GM23338 (cell line): ENCODE measurements at regions not wholly inside any gene's neighbourhood (a gene's known extent, or its start where the extent isn't known, plus 50 kb on each side); places are given as distances from the start of the nearest gene placed in this dataset.

ENCODE experiments used
- ATAC-seq: fragments of 200-7000 bp; cut with Tn5 transposase; 3 replicates; pipeline ENCODE4 v1.9.1; 2020
- DNase-seq: peaks from one replicate; pipeline ENCODE4 v3.0.0-alpha.2; 2015; ENCODE audit warnings: low spot score
- H2AFZ ChIP-seq: fragments of 200-600 bp; sonication (generic); 2 replicates; pipeline ENCODE4 v1.8.0; 2016; ENCODE audit warnings: antibody characterized with exemption, mild to moderate bottlenecking, moderate library complexity
- H3F3A ChIP-seq: fragments of 200-600 bp; sonication (generic); replicated peaks from 2 replicates; pipeline ENCODE4 v1.8.0; 2017; ENCODE audit warnings: antibody characterized with exemption, mixed run types, low read depth
- H3K27ac ChIP-seq: fragments of 200-600 bp; sonication (generic); 2 replicates; pipeline ENCODE4 v1.6.1; 2016; ENCODE audit warnings: low read depth
- H3K27me3 ChIP-seq: fragments of 200-600 bp; sonication (generic); 2 replicates; pipeline ENCODE4 v1.8.0; 2016; ENCODE audit warnings: mild to moderate bottlenecking, mixed run types, moderate library complexity; ENCODE audit not compliant: insufficient read depth
- H3K36me3 ChIP-seq: fragments of 200-600 bp; sonication (generic); 2 replicates; pipeline ENCODE4 v1.8.0; 2016; ENCODE audit warnings: mild to moderate bottlenecking; ENCODE audit not compliant: insufficient read depth
- H3K4me1 ChIP-seq: fragments of 200-600 bp; sonication (generic); 2 replicates; pipeline ENCODE4 v1.8.0; 2016; ENCODE audit warnings: mild to moderate bottlenecking, moderate library complexity; ENCODE audit not compliant: insufficient read depth
- H3K4me2 ChIP-seq: fragments of 200-600 bp; sonication (generic); 2 replicates; pipeline ENCODE4 v1.7.1; 2017; ENCODE audit warnings: mixed run types
- H3K4me3 ChIP-seq: fragments of 200-600 bp; sonication (generic); 2 replicates; pipeline ENCODE4 v1.6.1; 2016; ENCODE audit warnings: mixed run types
- H3K79me2 ChIP-seq: fragments of 200-600 bp; sonication (generic); replicated peaks from 2 replicates; pipeline ENCODE4 v1.8.0; 2017; ENCODE audit warnings: mild to moderate bottlenecking; ENCODE audit not compliant: insufficient read depth
- H3K9me2 ChIP-seq: fragments of 200-600 bp; sonication (generic); 2 replicates; pipeline ENCODE4 v1.8.0; 2017; ENCODE audit not compliant: insufficient read depth
- H4K20me1 ChIP-seq: fragments of 200-600 bp; sonication (generic); replicated peaks from 2 replicates; pipeline ENCODE4 v1.8.0; 2017; ENCODE audit warnings: mild to moderate bottlenecking; ENCODE audit not compliant: insufficient read depth
- H3K27ac Mint-ChIP-seq: 2 replicates; pipeline ENCODE4 v1.8.0; 2020; ENCODE audit warnings: inconsistent platforms, mild to moderate bottlenecking, moderate library complexity, mixed read lengths
- H3K27me3 Mint-ChIP-seq: 3 replicates; pipeline ENCODE4 v1.8.0; 2022; ENCODE audit warnings: low read depth, mild to moderate bottlenecking, moderate library complexity, mixed read lengths, inconsistent platforms; ENCODE audit not compliant: insufficient read depth, poor library complexity
- H3K36me3 Mint-ChIP-seq: 3 replicates; pipeline ENCODE4 v1.8.0; 2021; ENCODE audit warnings: low read depth, mild to moderate bottlenecking, inconsistent platforms, moderate library complexity, mixed read lengths
- H3K4me1 Mint-ChIP-seq: 3 replicates; pipeline ENCODE4 v1.8.0; 2020; ENCODE audit warnings: mild to moderate bottlenecking, inconsistent platforms, mixed read lengths
- H3K4me3 Mint-ChIP-seq: 3 replicates; pipeline ENCODE4 v1.8.0; 2021; ENCODE audit warnings: moderate library complexity, mild to moderate bottlenecking, inconsistent platforms, mixed read lengths
- H3K9me3 Mint-ChIP-seq: 3 replicates; pipeline ENCODE4 v1.8.0; 2020; ENCODE audit warnings: moderate library complexity, mild to moderate bottlenecking, inconsistent platforms, mixed read lengths
- CREB1 ChIP-seq: fragments of 250-450 bp; sonication (Bioruptor Pico); IDR thresholded peaks from 2 replicates; pipeline ENCODE4 v1.5.0; 2020; ENCODE audit warnings: low read depth, mild to moderate bottlenecking, moderate library complexity
- EZH2 ChIP-seq: fragments of 200-600 bp; sonication (generic); IDR thresholded peaks from one replicate; pipeline ENCODE4 v1.8.0; 2017; ENCODE audit warnings: antibody characterized with exemption, mild to moderate bottlenecking, low read depth; ENCODE audit not compliant: unreplicated experiment
- EZH2phosphoT487 ChIP-seq: fragments of 200-600 bp; sonication (generic); IDR thresholded peaks from one replicate; pipeline ENCODE4 v1.8.1; 2018; ENCODE audit warnings: antibody characterized with exemption; ENCODE audit not compliant: unreplicated experiment
- JUNB ChIP-seq: IDR thresholded peaks from one replicate; pipeline ENCODE4 v1.6.1; 2016; ENCODE audit warnings: antibody characterized with exemption; ENCODE audit not compliant: unreplicated experiment
- NANOG ChIP-seq: IDR thresholded peaks from 2 replicates; pipeline ENCODE4 v1.6.1; 2016; ENCODE audit warnings: antibody characterized with exemption, borderline replicate concordance
- POLR2AphosphoS5 ChIP-seq: IDR thresholded peaks from 2 replicates; pipeline ENCODE4 v1.6.1; 2016; ENCODE audit warnings: antibody characterized with exemption, low read depth
- STAT1 ChIP-seq: IDR thresholded peaks from one replicate; pipeline ENCODE4 v1.6.1; 2016; ENCODE audit warnings: antibody characterized with exemption; ENCODE audit not compliant: unreplicated experiment
- ZNF114 ChIP-seq: fragments of 250-450 bp; sonication (Bioruptor Pico); IDR thresholded peaks from 2 replicates; pipeline ENCODE4 v1.5.0; 2020; ENCODE audit warnings: mild to moderate bottlenecking, moderate library complexity
- TF ChIP-seq, protein P1 (sequence below): fragments of 250-450 bp; sonication (Bioruptor Pico); IDR thresholded peaks from 2 replicates; pipeline ENCODE4 v1.5.0; 2020; ENCODE audit warnings: mild to moderate bottlenecking, moderate library complexity
- TF ChIP-seq, protein P2 (sequence below): IDR thresholded peaks from one replicate; pipeline ENCODE4 v1.6.1; 2018; ENCODE audit warnings: antibody characterized with exemption; ENCODE audit not compliant: unreplicated experiment
- TF ChIP-seq, protein P3 (sequence below), 2 experiments: fragments of 200-600 bp in 1 of 2; sonication (generic) in 1 of 2; conservative IDR thresholded peaks; 2 replicates each; pipeline versions ENCODE4 v1.5.1 to v1.6.1; 2016 to 2017; ENCODE audit warnings: antibody characterized with exemption in 2 of 2, low read depth in 2 of 2, mild to moderate bottlenecking in 2 of 2, moderate library complexity in 1 of 2
- TF ChIP-seq, protein P4 (sequence below): IDR thresholded peaks from 2 replicates; pipeline ENCODE4 v1.6.1; 2016; ENCODE audit warnings: antibody characterized with exemption

DNA sequence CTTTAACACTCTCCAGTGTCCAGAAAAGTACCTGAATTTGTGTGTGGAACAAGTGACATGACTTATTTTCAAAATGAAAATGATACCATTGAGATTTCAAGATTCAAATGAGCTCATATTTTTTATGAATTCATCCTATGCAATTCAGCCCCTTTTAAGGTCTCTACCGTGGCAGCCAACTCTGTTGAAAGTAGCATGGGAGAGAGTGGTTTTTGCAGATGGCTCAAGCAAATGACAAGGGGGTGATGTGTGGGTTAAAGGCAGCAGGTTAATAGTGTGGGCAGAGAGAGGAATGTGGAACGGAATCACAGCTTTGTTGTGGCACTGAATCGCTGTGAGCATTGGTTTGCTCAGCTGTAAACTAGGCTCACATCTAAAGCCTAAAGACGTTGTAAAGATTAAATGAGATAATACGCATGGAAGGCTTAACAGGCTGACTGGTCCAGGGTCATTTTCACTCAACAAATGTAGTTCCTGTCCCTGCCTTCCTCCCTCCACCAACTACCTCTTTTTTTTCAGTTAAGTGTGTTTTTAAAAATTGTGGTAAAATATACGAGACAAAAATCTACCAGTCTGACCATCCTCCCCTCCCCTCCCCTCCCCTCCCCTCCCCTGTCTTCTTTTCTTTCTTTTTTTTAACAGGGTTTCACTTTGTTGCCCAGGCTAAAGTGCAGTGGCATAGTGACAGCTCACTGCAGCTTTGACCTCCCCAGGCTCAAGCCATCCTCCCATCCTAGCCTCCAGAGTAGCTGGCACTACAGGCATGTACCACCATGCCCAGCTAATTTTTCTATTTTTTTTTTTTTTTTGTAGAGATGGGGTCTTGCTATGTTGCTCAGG is 114.7 kb upstream of the ZNF217 start:
- no peaks in the 10 kb centered on the region for H3K27me3 ChIP-seq
- Mint-ChIP-seq H3K36me3 (no peaks in the 10 kb centered on the region), H3K27me3 (peaks cover 14% of the 10 kb centered on the region), H3K27ac (peak overlapping the region; percentile 13; the same call in 1 of the 2 replicates), H3K9me3 (no peaks in the 10 kb centered on the region), H3K4me1 (peaks cover 39% of the 10 kb centered on the region), H3K4me3 (no peak overlapping the region)
- no peaks in the 10 kb centered on the region for H3K9me2 ChIP-seq
- ATAC-seq (no peak), DNase-seq (no peak)
- no peak overlapping the region for H2AFZ ChIP-seq
- no peak overlapping the region for H3K4me3 ChIP-seq
- H3K27ac ChIP-seq = peak overlapping the region; percentile 48
- peaks cover 20% of the 10 kb centered on the region for H3F3A ChIP-seq
- H3K4me1 ChIP-seq = peaks cover 36% of the 10 kb centered on the region
- H4K20me1 ChIP-seq = no peaks in the 10 kb centered on the region
- H3K36me3 ChIP-seq = no peaks in the 10 kb centered on the region
- H3K4me2 ChIP-seq = peak overlapping the region; percentile 19; the same call in 1 of the 2 replicates
- TF ChIP-seq, protein P1, sequence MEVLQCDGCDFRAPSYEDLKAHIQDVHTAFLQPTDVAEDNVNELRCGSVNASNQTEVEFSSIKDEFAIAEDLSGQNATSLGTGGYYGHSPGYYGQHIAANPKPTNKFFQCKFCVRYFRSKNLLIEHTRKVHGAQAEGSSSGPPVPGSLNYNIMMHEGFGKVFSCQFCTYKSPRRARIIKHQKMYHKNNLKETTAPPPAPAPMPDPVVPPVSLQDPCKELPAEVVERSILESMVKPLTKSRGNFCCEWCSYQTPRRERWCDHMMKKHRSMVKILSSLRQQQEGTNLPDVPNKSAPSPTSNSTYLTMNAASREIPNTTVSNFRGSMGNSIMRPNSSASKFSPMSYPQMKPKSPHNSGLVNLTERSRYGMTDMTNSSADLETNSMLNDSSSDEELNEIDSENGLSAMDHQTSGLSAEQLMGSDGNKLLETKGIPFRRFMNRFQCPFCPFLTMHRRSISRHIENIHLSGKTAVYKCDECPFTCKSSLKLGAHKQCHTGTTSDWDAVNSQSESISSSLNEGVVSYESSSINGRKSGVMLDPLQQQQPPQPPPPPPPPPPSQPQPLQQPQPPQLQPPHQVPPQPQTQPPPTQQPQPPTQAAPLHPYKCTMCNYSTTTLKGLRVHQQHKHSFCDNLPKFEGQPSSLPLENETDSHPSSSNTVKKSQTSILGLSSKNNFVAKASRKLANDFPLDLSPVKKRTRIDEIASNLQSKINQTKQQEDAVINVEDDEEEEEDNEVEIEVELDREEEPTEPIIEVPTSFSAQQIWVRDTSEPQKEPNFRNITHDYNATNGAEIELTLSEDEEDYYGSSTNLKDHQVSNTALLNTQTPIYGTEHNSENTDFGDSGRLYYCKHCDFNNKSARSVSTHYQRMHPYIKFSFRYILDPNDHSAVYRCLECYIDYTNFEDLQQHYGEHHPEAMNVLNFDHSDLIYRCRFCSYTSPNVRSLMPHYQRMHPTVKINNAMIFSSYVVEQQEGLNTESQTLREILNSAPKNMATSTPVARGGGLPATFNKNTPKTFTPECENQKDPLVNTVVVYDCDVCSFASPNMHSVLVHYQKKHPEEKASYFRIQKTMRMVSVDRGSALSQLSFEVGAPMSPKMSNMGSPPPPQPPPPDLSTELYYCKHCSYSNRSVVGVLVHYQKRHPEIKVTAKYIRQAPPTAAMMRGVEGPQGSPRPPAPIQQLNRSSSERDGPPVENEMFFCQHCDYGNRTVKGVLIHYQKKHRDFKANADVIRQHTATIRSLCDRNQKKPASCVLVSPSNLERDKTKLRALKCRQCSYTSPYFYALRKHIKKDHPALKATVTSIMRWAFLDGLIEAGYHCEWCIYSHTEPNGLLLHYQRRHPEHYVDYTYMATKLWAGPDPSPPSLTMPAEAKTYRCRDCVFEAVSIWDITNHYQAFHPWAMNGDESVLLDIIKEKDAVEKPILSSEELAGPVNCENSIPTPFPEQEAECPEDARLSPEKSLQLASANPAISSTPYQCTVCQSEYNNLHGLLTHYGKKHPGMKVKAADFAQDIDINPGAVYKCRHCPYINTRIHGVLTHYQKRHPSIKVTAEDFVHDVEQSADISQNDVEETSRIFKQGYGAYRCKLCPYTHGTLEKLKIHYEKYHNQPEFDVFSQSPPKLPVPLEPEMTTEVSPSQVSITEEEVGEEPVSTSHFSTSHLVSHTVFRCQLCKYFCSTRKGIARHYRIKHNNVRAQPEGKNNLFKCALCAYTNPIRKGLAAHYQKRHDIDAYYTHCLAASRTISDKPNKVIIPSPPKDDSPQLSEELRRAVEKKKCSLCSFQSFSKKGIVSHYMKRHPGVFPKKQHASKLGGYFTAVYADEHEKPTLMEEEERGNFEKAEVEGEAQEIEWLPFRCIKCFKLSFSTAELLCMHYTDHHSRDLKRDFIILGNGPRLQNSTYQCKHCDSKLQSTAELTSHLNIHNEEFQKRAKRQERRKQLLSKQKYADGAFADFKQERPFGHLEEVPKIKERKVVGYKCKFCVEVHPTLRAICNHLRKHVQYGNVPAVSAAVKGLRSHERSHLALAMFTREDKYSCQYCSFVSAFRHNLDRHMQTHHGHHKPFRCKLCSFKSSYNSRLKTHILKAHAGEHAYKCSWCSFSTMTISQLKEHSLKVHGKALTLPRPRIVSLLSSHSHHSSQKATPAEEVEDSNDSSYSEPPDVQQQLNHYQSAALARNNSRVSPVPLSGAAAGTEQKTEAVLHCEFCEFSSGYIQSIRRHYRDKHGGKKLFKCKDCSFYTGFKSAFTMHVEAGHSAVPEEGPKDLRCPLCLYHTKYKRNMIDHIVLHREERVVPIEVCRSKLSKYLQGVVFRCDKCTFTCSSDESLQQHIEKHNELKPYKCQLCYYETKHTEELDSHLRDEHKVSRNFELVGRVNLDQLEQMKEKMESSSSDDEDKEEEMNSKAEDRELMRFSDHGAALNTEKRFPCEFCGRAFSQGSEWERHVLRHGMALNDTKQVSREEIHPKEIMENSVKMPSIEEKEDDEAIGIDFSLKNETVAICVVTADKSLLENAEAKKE = no peak
- TF ChIP-seq POLR2AphosphoS5 (no peak), EZH2 (no peak), CREB1 (CRISPR knock-in tag) (no peak), NANOG (no peak), JUNB (no peak), EZH2phosphoT487 (no peak), ZNF114 (CRISPR knock-in tag) (no peak), STAT1 (no peak)
- TF ChIP-seq, protein P2, sequence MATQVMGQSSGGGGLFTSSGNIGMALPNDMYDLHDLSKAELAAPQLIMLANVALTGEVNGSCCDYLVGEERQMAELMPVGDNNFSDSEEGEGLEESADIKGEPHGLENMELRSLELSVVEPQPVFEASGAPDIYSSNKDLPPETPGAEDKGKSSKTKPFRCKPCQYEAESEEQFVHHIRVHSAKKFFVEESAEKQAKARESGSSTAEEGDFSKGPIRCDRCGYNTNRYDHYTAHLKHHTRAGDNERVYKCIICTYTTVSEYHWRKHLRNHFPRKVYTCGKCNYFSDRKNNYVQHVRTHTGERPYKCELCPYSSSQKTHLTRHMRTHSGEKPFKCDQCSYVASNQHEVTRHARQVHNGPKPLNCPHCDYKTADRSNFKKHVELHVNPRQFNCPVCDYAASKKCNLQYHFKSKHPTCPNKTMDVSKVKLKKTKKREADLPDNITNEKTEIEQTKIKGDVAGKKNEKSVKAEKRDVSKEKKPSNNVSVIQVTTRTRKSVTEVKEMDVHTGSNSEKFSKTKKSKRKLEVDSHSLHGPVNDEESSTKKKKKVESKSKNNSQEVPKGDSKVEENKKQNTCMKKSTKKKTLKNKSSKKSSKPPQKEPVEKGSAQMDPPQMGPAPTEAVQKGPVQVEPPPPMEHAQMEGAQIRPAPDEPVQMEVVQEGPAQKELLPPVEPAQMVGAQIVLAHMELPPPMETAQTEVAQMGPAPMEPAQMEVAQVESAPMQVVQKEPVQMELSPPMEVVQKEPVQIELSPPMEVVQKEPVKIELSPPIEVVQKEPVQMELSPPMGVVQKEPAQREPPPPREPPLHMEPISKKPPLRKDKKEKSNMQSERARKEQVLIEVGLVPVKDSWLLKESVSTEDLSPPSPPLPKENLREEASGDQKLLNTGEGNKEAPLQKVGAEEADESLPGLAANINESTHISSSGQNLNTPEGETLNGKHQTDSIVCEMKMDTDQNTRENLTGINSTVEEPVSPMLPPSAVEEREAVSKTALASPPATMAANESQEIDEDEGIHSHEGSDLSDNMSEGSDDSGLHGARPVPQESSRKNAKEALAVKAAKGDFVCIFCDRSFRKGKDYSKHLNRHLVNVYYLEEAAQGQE = no peak
- TF ChIP-seq, protein P3, sequence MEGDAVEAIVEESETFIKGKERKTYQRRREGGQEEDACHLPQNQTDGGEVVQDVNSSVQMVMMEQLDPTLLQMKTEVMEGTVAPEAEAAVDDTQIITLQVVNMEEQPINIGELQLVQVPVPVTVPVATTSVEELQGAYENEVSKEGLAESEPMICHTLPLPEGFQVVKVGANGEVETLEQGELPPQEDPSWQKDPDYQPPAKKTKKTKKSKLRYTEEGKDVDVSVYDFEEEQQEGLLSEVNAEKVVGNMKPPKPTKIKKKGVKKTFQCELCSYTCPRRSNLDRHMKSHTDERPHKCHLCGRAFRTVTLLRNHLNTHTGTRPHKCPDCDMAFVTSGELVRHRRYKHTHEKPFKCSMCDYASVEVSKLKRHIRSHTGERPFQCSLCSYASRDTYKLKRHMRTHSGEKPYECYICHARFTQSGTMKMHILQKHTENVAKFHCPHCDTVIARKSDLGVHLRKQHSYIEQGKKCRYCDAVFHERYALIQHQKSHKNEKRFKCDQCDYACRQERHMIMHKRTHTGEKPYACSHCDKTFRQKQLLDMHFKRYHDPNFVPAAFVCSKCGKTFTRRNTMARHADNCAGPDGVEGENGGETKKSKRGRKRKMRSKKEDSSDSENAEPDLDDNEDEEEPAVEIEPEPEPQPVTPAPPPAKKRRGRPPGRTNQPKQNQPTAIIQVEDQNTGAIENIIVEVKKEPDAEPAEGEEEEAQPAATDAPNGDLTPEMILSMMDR (conservative IDR thresholded peaks at IDR 0.05; ENCODE audit: low read depth in 2 of 2) = no peak
- TF ChIP-seq, protein P4, sequence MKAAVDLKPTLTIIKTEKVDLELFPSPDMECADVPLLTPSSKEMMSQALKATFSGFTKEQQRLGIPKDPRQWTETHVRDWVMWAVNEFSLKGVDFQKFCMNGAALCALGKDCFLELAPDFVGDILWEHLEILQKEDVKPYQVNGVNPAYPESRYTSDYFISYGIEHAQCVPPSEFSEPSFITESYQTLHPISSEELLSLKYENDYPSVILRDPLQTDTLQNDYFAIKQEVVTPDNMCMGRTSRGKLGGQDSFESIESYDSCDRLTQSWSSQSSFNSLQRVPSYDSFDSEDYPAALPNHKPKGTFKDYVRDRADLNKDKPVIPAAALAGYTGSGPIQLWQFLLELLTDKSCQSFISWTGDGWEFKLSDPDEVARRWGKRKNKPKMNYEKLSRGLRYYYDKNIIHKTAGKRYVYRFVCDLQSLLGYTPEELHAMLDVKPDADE = no peak
- H3K79me2 ChIP-seq = no peaks in the 10 kb centered on the region
